ENCODE measurements at regions not wholly inside any gene's neighbourhood (a gene's known extent, or its start where the extent isn't known, plus 50 kb on each side); places are given as distances from the start of the nearest gene placed in this dataset.
A peak's percentile ranks its signal among the peaks of the same experiment; 100 is the strongest.
"Not testable (repeated sequence)": the region's sequence is repeated elsewhere in the genome, so short reads cannot be mapped to it uniquely, and the experiment has no call there.

DNA sequence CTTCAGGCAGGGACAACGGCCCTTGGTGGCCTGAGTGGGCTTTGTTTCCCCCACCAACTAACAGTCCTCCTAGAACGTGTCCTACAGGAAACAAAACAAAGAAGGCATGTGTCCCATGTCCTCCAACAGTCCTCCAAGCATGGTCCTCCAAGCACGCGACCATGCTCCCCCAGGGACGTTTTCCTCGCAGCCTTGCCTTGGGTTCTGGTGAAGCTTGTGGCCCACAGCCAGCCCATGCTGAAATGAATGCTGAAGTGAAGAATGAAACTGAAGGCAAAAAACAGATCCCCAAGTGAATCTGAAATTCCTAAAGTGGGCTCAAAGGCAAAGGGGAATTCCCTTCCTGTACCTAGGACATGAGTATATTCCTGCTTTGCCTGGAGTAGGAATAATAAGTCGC, 176.6 kb downstream of the JCAD start:
- DNase-seq (ENCODE audit: extremely low read depth, low read depth) = no peak

DNA sequence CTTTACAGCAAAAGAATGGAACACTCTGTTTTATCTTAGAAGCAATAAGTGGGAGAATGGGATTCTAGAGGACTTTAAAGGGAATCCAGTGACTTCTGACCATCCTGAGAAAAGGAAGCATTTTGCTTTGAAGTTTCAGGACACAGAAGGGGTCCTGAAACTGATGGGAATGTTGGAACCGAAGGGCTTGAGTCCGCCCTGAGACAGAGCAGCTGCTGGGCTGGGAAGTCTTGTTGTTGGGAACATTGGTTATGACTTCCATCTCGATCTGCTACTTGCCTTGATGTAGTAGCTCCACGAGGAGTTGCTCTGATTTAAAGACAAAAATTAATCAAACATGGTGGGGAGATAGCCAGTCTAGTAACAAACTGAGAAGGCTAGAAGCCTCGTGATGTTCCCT, 177.6 kb downstream of the JCAD start:
- DNase-seq (ENCODE audit: extremely low read depth, low read depth) = no peak

DNA sequence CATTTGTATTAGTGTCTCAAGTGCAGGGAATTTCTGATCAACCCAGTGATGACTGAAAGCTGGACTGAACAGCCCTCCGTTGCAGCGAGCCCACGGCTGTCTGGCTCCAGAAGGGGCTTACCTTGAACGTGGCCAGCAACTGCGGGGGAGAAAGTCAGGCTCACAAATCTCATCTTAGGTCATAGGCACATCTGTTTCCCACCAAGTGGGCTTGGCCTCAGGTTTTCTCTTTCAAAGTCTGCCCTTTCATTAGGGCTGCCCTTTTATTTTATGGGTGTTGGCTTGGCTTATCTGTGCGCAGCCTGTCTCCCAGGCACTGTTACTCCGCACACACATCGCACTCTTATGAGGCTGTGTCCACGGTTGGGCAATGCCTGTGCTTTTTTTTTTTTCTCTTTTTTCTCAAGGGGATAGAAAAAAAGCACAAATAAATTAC, 178.0 kb downstream of the JCAD start:
- DNase-seq (ENCODE audit: extremely low read depth, low read depth) = no peak

DNA sequence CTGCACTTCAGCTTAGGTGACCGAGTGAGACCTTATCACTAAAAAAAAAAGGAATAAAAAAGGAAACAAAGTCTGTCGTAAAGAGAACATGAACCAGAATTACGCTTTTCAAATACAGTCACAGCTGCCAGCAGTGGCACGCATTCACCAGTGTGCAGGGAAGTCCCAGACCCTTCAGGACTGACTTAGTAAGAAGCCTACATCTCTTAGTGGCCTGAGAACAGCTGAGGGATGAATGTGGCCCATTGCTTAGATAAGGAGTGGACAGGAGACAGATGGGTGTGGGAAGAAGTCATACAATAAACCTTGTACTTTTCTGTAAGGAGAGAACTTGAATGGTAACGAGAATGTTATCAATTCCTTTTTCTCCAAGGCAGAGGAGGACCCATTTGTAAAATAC, 178.5 kb downstream of the JCAD start:
- no peak for DNase-seq (ENCODE audit: extremely low read depth, low read depth)

DNA sequence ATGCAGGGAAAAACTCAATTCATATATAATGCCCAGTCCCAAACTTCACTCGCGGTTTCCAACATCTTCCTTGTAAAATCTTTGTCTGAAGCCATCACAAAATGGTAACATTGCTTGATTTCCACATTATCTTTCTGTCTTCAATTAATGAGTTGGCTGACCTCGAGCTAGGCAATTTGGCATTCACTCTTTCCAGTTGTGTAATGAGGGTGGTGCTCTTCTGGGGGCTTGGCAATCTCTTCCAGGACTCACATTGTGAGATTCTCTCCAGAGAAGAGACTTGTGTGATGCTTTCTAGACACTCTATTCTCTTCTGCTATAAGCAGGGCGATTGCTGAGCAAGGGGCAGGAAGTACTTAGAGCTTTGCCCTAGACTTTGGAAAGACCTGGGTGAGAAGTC, 179.5 kb downstream of the JCAD start:
- DNase-seq (ENCODE audit: extremely low read depth, low read depth) = no peak

DNA sequence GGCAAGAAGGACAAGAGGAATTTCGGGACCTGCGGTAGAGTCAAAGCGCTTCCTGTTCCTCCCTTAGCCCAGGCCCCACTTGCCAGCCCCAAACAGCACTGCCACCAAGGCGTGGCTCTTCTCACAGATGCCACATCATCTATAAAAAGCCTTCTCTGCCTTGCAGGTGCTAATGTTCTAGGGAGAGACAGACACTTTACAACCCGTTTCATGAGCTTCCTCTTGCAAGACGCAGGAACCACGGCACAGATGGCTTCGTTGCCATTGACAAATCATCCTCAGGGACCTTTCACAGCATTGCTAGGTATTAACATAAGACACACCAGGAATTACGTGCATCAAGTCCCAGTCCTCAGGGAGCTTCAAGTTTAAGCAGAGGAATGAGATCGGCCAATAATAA, 180.9 kb downstream of the JCAD start:
- DNase-seq (ENCODE audit: extremely low read depth, low read depth) = no peak

DNA sequence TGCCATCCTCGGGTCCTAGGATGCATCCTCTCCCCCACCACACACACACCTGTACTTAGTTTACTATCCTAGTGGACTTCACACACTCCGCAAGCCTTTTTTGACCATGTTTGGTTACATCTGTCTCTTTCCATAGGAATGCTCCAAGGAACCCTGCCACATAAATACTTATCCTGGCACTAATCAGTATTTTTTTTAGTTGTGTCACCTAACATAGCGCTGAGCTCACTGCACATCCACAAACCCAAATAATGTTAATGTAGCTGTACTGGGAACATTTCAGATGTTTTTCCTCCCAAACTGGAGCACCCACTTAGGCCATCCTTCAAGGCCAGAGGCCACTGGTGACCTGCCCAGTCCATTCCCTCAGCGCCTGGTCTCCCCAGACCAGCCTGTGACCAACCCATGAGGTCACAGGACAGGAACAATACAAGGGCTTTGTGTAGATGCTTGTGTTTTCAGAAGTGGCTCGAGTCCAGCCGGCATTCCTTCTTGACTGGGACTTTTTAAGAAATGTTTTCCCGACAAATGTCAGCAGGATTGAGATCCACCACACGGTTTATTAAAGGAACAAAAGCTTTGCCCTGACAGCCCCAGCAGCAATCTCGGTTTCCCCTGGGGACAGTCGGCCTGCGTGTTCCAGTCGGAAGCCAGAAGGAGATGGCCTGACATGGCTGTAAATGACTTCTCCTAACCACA, 181.4 kb downstream of the JCAD start:
- no peak for DNase-seq (ENCODE audit: extremely low read depth, low read depth)

DNA sequence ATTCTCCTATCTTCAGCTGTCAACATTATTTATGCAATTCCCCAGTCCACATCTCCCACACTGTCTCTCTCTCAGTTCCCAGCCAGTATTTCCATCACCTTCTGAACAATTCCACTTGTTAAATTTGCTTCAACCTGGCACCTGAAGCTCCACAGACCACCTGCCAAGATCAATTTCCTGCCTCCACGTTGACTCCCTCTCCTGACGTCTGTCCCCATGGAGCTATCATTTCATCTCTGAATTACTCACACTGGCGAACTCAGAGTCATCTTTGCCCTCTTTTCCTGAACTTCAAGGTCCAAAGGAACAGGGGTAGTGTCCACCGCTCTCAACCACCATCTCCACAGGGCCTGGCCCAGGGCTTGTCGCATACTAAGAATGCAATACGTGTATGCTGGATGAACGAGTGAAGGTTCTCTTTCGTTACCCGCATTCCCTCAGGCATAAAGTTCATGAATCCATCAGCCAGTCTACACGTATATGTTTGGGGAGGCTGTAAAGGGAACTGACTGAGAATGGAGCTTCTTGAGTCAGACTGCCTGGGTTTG, 183.3 kb downstream of the JCAD start:
- DNase-seq (ENCODE audit: extremely low read depth, low read depth) = no peak

DNA sequence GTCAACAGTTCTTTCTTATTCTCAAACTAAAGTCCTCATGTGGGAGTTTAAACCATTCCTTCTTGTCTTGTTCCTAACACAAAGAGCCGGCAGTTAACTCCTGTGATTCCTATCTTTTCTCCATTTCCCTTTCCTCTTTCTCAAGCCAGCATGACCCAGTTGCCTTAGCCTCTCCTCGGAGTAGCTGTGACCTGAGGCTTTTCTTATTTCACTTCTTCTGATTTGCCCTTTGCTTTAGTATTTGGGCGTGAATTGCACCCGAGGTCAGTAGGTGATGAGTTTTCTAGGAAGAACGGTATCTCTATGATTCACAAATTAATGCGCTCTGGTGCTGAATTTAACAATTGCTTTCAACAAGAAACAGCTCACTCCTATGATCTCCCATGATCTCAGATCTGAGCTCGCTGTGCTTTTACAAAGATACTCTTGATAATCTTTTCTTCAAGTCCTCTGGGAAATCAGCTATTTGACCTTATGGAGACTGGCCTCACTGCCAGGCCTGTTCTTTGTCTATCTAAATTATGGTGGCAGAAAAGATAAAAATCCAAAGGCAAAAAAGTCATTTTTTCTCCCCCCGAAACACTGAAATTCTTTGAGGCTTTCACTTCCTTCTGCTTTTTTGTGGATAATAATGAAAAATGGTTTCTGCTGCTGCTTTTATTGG, 184.6 kb downstream of the JCAD start:
- DNase-seq (ENCODE audit: extremely low read depth, low read depth) = peak; percentile 14

DNA sequence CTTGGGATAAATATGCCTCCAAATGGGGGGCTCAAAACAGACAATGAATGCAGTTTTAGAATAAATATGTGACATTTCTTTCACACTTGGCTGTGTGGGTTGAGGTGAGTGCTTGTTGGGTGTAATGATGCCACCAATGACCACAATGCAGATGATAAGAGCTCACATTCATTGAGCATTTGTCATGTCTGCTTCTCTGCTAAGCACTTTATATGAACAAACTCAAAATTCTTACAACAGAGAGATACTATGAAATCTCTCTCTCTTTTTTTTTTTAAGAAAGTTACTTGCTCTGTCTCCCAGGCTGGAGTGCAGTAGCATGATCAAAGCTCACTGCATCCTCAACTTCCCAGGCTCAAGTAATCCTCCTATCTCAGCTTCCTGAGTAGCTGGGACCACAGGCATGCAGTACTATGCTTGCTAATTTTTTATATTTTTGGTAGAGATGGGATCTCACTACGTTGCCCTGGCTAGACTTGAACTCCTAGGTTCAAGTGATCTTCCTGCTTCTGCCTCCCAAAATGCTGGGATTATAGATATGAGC, 185.4 kb downstream of the JCAD start:
- DNase-seq (ENCODE audit: extremely low read depth, low read depth) = no peak

DNA sequence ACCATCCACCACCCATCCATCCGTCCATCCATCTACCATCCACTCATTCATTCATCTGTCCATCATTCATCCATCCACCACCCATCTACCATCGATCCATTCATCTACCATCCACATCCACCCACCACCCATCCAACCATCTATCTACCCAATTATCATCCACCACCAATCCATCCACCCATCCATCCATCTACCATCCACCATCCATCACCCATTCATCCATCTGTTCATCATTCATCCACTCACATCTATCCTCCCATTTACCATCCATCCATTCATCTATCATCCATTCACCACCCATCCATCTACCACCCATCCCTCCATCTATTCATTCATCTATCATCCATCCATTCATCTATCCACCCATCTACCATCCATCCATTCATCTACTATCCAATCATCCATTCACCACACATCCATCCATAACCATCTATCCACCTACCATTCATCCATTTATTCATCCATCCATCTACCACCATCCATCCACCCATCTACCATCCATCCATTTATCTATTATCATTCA, 188.8 kb downstream of the JCAD start:
- DNase-seq (ENCODE audit: extremely low read depth, low read depth) = no peak

DNA sequence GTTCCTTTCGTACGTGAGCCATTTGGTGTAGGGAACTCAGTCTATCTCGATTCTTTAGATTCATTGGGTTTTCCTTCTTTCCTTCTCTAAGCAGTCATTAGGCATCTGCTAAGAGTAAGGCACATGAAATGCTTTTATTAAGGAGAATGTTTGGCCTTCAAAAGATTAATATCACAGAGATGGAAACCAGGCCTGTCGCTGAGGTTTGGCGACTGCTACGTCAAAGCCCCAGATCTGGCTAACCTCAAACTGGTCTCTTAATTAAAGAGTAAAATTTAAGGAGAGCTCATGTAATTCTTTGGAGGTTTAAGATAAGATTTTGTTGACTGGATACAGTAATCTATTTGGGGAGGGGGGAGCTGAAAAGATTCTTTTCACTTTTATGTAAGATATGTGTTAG, 189.8 kb downstream of the JCAD start:
- DNase-seq (ENCODE audit: extremely low read depth, low read depth) = no peak

DNA sequence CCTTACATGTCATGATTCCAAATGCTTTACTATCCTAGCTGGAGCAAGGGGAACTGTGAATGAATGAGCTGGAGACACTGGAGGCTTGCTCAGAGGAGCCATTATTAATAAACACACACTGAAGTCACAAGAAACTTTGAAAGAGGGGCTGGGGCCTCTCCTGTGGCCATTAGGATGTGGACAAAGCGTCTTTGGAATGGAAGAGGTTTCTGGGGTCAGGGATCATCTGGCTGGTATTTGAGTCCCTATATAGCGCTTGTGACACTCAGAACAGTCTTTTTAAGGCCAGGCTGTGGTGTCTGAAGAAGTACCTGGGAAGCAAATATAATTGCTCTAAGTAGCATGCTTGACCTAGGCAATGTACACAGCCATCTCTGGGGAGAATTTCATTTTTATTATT, 193.0 kb downstream of the JCAD start:
- DNase-seq (ENCODE audit: extremely low read depth, low read depth) = no peak

DNA sequence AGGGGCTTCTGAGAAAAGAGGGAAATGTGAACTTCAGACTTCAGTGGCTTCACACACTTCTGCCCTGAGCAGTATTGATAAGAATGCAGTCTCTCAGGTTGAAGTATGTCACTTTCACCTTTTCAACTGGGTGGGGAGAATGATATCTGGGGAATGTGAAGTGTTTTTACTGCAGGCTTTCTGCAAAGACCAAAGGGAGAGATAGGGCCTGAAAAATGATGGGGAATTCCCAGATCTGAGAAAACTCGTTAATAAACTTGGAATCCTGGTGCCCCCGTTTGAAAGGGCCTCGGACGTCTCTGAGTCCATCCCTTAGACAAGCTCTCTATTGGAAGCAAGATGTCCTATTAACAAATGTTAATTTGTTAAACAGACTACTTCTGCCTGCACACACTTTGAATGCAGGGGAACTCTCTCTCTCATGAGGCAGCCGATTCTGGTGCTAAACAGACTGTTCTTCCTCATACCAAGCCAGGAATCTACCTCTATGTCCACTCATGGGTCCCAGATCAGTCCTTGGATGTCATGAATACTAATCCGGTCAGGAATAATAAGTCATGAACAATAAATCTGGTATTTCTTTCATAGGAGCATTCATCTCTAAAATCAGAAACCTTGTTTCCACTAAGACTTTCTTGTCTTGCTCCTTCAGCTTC, 193.6 kb downstream of the JCAD start:
- no peak for DNase-seq (ENCODE audit: extremely low read depth, low read depth)

DNA sequence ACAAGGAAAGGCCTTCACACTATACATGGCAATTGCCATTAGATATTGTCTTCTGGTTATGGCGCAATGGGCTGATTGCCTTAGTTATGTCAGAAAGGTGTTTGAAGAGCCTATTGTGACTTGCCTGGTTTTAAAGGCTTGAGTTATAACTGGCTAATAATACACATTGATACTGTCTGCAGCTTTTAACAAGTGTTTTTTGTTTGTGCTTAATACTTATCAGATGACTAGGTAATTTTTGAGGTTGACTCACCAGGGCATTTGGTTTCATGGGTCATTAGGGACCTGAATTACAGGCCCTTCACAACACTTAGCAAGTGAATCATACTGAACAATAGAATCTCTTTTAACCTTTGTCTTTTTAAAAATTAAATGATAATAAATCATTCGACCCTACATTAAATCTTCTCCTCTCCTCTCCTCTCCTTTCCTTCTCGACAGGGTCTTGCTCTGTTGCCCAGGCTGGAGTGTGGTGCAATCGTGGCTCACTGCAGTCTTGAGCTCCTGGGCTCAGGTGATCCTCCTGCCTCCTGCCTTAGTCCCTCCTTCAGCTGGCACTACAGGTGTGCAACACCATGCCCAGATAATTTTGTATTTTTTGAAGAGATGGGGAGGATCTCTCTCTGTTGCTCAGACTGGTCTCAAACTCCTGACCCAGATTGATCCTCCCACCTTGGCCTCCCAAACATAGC, 196.3 kb downstream of the JCAD start:
- no peak for DNase-seq (ENCODE audit: extremely low read depth, low read depth)

DNA sequence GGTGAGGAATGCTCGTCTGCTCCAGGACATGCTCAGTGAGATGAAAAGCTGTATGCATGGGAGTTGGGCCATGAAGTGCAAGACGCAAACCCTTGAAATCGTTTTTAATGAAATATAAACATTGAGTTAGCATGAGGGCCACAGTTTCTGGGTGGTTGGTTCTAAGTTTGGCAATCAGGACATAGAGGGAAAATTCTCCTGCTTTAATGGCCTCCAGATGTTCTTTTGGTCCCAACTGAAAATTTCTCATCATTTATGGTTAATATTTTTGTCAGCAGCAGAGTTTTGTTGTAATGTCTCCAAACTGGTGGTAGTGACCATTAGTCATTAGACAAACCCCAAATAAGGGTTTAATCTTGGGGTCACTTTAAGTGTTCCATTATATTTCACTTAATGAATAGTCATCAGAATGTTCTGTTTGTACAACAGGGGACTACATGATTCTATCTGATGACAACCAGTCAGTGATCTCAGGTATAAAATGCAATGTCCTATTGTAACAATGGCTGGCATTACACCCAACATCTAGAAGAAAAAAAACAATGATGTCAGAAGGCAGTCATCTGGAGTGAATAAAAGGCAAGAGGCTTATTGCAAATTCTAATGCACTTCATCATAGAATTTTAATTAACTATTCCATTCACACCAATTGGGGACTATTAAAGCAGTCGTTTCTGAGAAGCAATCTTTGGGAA, 197.4 kb downstream of the JCAD start:
- DNase-seq (ENCODE audit: extremely low read depth, low read depth) = no peak

DNA sequence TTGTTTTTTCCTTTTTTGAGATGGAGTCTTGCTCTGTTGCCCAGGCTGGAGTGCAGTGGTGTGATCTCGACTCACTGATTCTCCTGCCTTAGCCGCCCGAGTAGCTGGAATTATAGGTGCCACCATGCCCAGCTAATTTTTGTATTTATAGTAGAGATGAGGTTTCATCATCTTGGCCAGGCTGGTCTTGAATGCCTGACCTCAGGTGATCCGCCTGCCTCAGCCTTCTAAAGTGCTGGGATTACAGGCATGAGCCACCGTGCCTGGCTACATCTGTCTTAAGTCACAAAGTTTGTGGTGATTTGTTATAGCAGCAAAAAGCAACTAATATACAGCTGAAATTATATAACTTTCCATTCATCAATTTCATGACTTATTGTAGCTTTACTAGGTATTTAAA, 198.2 kb downstream of the JCAD start:
- not testable (repeated sequence) for DNase-seq (ENCODE audit: extremely low read depth, low read depth)

DNA sequence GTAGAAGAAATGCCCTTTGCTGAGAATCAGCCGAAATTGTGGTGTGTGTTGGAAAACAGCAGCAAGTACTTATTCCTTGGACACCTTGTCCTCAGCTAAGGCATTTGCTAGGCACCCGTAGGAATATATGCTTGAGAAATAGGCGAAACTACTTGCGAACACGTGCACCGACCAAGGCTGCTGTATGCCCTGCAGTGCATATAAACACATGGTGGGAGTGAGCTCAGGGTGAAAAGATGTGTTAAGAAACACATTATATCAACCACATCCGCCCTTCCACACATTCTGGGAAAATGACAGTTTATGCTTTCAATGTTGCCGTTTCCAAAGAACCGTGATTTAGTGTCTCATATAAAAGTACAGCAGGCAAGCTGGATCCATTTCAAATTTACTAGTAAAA, 199.2 kb downstream of the JCAD start:
- DNase-seq (ENCODE audit: extremely low read depth, low read depth) = no peak

DNA sequence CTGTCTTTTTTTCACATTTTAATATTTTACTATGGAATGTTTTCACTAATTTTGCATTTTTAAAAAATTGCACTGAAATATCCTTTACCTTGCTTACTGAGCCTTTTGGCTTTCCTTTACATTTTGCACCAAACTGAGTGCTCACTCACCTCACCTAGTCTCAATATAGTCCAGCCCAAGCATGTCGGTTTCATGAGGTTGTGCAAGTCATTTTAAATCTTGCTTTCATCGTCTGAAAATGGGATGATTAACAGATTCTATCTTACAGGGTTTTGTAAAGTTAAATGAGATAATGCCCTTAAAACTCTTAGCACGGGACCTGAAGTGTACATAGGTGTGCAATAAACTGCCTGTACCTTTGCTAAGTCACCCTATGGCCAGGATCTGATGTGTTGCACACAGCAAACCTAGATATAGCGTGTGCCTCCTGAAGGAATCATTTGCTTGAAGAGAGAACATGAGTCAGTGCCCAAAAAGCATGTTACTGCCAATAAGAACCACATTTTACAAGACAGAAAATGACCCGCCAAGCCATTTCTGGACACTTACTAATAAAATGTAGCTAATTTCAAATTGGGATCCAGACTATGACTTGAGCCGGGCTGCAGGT, 199.8 kb downstream of the JCAD start:
- DNase-seq (ENCODE audit: extremely low read depth, low read depth) = no peak
